SK-N-SH treated with all-trans-retinoic acid at 6 μM for 48 hours (cell line): ENCODE measurements at regions not wholly inside any gene's neighbourhood (a gene's known extent, or its start where the extent isn't known, plus 50 kb on each side); places are given as distances from the start of the nearest gene placed in this dataset.

Experiments used
- CREB5 ChIP-seq: fragments of 250-450 bp; sonication (Bioruptor Pico); IDR thresholded peaks from 2 replicates; pipeline ENCODE4 v1.5.1; 2020; ENCODE audit warnings: low read depth, mild to moderate bottlenecking, moderate library complexity
- CSRNP3 ChIP-seq: fragments of 250-450 bp; sonication (Bioruptor Pico); IDR thresholded peaks from 2 replicates; pipeline ENCODE4 v1.5.1; 2021; ENCODE audit warnings: mild to moderate bottlenecking, moderate library complexity
- OSR1 ChIP-seq: fragments of 250-450 bp; sonication (Bioruptor Pico); IDR thresholded peaks from 2 replicates; pipeline ENCODE4 v1.8.0; 2022; ENCODE audit warnings: moderate library complexity, mild to moderate bottlenecking, inconsistent platforms
- POU6F1 ChIP-seq: fragments of 250-450 bp; sonication (Bioruptor Pico); IDR thresholded peaks from 2 replicates; pipeline ENCODE4 v1.8.0; 2021; ENCODE audit warnings: low read depth, mild to moderate bottlenecking, moderate library complexity, borderline replicate concordance

GRCh38 chr2:122231296-122231695 lies 475.8 kb downstream of the TSN start:
- TF ChIP-seq OSR1 (CRISPR knock-in tag) (no peak), CSRNP3 (CRISPR knock-in tag) (no peak), POU6F1 (CRISPR knock-in tag) (no peak), CREB5 (CRISPR knock-in tag) (no peak)
